HepG2 (cell line): ENCODE measurements at regions not wholly inside any gene's neighbourhood (a gene's known extent, or its start where the extent isn't known, plus 50 kb on each side); places are given as distances from the start of the nearest gene placed in this dataset.

Experiments
- BCL6 ChIP-seq: IDR thresholded peaks from 2 replicates; pipeline ENCODE4 v1.6.1; 2016; ENCODE audit warnings: missing genetic modification reagents, missing compliant biosample characterization
- HNF4G ChIP-seq, 2 experiments: sonication (generic) in 1 of 2; formaldehyde crosslinking in 1 of 2; IDR thresholded peaks; 2 replicates each; pipeline versions ENCODE4 v1.4.0 to v1.6.1; 2011 to 2020; ENCODE audit warnings: borderline replicate concordance in 2 of 2, low read depth in 2 of 2, mild to moderate bottlenecking in 2 of 2, low read length in 1 of 2, missing genetic modification reagents in 1 of 2, moderate library complexity in 1 of 2
- ISX ChIP-seq: sonication (generic); formaldehyde crosslinking; conservative IDR thresholded peaks from 2 replicates; pipeline ENCODE4 v1.5.0; 2020; ENCODE audit warnings: missing genetic modification reagents
- MAF1 ChIP-seq: sonication (generic); formaldehyde crosslinking; IDR thresholded peaks from 2 replicates; pipeline ENCODE4 v1.5.0; 2020; ENCODE audit warnings: missing genetic modification reagents, borderline replicate concordance
- NCOR1 ChIP-seq: fragments of 200-600 bp; sonication (generic); IDR thresholded peaks from 2 replicates; pipeline ENCODE4 v1.7.0; 2017; ENCODE audit warnings: antibody characterized with exemption, low read length, borderline replicate concordance
- NFIC ChIP-seq: IDR thresholded peaks from 2 replicates; pipeline ENCODE4 v1.6.1; 2012; ENCODE audit warnings: mild to moderate bottlenecking, low read length, inconsistent platforms
- SIN3B ChIP-seq: fragments of 150-350 bp; IDR thresholded peaks from 2 replicates; pipeline ENCODE4 v1.6.1; 2014; ENCODE audit warnings: low read length
- ZFP36 ChIP-seq: fragments of 150-350 bp; IDR thresholded peaks from 2 replicates; pipeline ENCODE4 v1.6.1; 2018; ENCODE audit warnings: borderline replicate concordance, low read length, low read depth; ENCODE audit not compliant: partially characterized antibody
- ZNF224 ChIP-seq: sonication (generic); formaldehyde crosslinking; IDR thresholded peaks from 2 replicates; pipeline ENCODE4 v1.5.0; 2020; ENCODE audit warnings: mild to moderate bottlenecking, missing genetic modification reagents
- ZNF484 ChIP-seq: sonication (generic); formaldehyde crosslinking; IDR thresholded peaks from 2 replicates; pipeline ENCODE4 v1.5.1; 2020; ENCODE audit warnings: mild to moderate bottlenecking, low read depth, missing genetic modification reagents, borderline replicate concordance
- ZNF567 ChIP-seq: sonication (generic); formaldehyde crosslinking; IDR thresholded peaks from 2 replicates; pipeline ENCODE4 v1.8.1; 2023; ENCODE audit warnings: mild to moderate bottlenecking, missing genetic modification reagents, borderline replicate concordance
- ZNF660 ChIP-seq: sonication (generic); formaldehyde crosslinking; IDR thresholded peaks from 2 replicates; pipeline ENCODE4 v1.5.1; 2020; ENCODE audit warnings: mild to moderate bottlenecking, low read depth, missing genetic modification reagents, borderline replicate concordance
- ZNF891 ChIP-seq: sonication (generic); formaldehyde crosslinking; IDR thresholded peaks from 2 replicates; pipeline ENCODE4 v1.5.0; 2020; ENCODE audit warnings: mild to moderate bottlenecking, missing genetic modification reagents
- ZSCAN21 ChIP-seq: sonication (generic); formaldehyde crosslinking; IDR thresholded peaks from 2 replicates; pipeline ENCODE4 v1.8.0; 2022; ENCODE audit warnings: mild to moderate bottlenecking, missing genetic modification reagents, moderate library complexity, borderline replicate concordance
- TF ChIP-seq, protein P1 (sequence below): sonication (generic); formaldehyde crosslinking; conservative IDR thresholded peaks from 2 replicates; pipeline ENCODE4 v1.4.0; 2020; ENCODE audit warnings: mild to moderate bottlenecking, missing genetic modification reagents, moderate library complexity
- TF ChIP-seq, protein P2 (sequence below), 2 experiments: IDR thresholded peaks; 2 replicates each; pipeline ENCODE4 v1.6.1; 2011 to 2012; ENCODE audit warnings: low read length in 2 of 2, borderline replicate concordance in 1 of 2, low read depth in 1 of 2, mild to moderate bottlenecking in 1 of 2, moderate library complexity in 1 of 2

DNA sequence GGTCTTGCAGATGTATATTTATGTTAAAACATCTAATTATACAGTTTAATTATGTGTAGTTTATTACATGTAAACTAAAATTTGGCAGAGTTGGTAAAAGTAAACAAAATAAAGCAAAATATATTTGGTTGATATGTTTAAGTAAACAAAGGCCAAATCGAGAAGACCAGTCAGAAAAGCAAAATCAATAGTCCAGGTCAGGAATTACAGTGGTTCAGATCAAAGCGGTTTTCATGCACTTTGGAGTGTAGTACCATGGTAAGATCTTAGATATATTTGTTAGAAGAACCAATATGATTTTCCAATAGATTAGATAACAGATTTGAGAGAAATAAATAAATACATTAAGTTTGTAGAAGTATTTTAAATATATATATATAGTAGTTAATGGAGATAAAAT is 1421.6 kb upstream of the CDH8 start (continued):
- TF ChIP-seq, protein P1, sequence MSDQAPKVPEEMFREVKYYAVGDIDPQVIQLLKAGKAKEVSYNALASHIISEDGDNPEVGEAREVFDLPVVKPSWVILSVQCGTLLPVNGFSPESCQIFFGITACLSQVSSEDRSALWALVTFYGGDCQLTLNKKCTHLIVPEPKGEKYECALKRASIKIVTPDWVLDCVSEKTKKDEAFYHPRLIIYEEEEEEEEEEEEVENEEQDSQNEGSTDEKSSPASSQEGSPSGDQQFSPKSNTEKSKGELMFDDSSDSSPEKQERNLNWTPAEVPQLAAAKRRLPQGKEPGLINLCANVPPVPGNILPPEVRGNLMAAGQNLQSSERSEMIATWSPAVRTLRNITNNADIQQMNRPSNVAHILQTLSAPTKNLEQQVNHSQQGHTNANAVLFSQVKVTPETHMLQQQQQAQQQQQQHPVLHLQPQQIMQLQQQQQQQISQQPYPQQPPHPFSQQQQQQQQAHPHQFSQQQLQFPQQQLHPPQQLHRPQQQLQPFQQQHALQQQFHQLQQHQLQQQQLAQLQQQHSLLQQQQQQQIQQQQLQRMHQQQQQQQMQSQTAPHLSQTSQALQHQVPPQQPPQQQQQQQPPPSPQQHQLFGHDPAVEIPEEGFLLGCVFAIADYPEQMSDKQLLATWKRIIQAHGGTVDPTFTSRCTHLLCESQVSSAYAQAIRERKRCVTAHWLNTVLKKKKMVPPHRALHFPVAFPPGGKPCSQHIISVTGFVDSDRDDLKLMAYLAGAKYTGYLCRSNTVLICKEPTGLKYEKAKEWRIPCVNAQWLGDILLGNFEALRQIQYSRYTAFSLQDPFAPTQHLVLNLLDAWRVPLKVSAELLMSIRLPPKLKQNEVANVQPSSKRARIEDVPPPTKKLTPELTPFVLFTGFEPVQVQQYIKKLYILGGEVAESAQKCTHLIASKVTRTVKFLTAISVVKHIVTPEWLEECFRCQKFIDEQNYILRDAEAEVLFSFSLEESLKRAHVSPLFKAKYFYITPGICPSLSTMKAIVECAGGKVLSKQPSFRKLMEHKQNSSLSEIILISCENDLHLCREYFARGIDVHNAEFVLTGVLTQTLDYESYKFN (CRISPR knock-in tag): peak; percentile 56
- TF ChIP-seq ZNF484 (CRISPR knock-in tag) (no peak), ZNF660 (no peak), SIN3B (no peak), BCL6 (CRISPR knock-in tag) (no peak), ZNF224 (CRISPR knock-in tag) (no peak), HNF4G (IDR thresholded peaks at IDR 0.05; ENCODE audit: borderline replicate concordance, low read depth, low read length) (peak; percentile 48), HNF4G (CRISPR knock-in tag; IDR thresholded peaks at IDR 0.05; ENCODE audit: borderline replicate concordance, low read depth) (no peak), NFIC (peak; percentile 55; the same call in 1 of the 2 replicates), ZNF891 (CRISPR knock-in tag) (no peak), ZFP36 (no peak), ZNF567 (no peak), ISX (CRISPR knock-in tag) (no peak), ZSCAN21 (CRISPR knock-in tag) (no peak), NCOR1 (peak; percentile 48; the same call in 1 of the 2 replicates), MAF1 (no peak)
- TF ChIP-seq, protein P2, sequence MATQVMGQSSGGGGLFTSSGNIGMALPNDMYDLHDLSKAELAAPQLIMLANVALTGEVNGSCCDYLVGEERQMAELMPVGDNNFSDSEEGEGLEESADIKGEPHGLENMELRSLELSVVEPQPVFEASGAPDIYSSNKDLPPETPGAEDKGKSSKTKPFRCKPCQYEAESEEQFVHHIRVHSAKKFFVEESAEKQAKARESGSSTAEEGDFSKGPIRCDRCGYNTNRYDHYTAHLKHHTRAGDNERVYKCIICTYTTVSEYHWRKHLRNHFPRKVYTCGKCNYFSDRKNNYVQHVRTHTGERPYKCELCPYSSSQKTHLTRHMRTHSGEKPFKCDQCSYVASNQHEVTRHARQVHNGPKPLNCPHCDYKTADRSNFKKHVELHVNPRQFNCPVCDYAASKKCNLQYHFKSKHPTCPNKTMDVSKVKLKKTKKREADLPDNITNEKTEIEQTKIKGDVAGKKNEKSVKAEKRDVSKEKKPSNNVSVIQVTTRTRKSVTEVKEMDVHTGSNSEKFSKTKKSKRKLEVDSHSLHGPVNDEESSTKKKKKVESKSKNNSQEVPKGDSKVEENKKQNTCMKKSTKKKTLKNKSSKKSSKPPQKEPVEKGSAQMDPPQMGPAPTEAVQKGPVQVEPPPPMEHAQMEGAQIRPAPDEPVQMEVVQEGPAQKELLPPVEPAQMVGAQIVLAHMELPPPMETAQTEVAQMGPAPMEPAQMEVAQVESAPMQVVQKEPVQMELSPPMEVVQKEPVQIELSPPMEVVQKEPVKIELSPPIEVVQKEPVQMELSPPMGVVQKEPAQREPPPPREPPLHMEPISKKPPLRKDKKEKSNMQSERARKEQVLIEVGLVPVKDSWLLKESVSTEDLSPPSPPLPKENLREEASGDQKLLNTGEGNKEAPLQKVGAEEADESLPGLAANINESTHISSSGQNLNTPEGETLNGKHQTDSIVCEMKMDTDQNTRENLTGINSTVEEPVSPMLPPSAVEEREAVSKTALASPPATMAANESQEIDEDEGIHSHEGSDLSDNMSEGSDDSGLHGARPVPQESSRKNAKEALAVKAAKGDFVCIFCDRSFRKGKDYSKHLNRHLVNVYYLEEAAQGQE (IDR thresholded peaks at IDR 0.05; ENCODE audit: borderline replicate concordance in 1 of 2, low read depth in 1 of 2, low read length in 2 of 2): no peak
- TF ChIP-seq, all 625 proteins: peak for 10
